Globus pallidus (tissue), 1 donor: ENCODE measurements at regions not wholly inside any gene's neighbourhood (a gene's known extent, or its start where the extent isn't known, plus 50 kb on each side); places are given as distances from the start of the nearest gene placed in this dataset.
"Not testable (repeated sequence)": the region's sequence is repeated elsewhere in the genome, so short reads cannot be mapped to it uniquely, and the experiment has no call there.

Experiments used
- DNase-seq: peaks from one replicate; pipeline ENCODE4 v3.0.0-alpha.2; 2015; ENCODE audit warnings: low spot score

- DNase-seq, result no peak
Observed at GRCh38 chr2:142757111-142757510, 120.4 kb upstream of the KYNU start.

DNA sequence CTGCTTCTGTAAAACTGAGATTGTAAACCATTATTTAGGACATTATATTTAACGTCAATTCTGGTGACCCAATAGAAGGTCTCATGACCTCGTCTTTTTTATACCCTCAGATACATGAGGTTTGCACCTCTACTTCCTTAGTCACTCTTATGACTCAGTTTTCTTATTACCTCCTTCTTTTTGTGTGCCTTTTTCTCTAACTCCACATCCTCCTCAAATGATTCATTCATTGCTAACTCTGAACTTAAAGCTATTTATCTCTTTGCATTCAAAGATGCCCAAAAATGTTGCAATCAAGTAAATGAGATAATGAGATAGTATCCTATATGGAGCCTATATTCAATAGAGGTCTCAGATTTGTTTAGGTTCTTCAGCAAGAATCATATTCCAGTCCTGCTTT lies 121.0 kb upstream of the KYNU start:
- no peak for DNase-seq

GRCh38 chr2:142755191-142755590 lies 122.3 kb upstream of the KYNU start:
- no peak for DNase-seq

GRCh38 chr2:142754182-142754581 lies 123.3 kb upstream of the KYNU start:
- no peak for DNase-seq

- DNase-seq, result no peak
Observed at GRCh38 chr2:142750858-142751257, 126.6 kb upstream of the KYNU start.

GRCh38 chr2:142748559-142749099 lies 128.8 kb upstream of the KYNU start:
- no peak for DNase-seq

- no peak for DNase-seq
Observed at GRCh38 chr2:142745691-142746090, 131.8 kb upstream of the KYNU start.

DNA sequence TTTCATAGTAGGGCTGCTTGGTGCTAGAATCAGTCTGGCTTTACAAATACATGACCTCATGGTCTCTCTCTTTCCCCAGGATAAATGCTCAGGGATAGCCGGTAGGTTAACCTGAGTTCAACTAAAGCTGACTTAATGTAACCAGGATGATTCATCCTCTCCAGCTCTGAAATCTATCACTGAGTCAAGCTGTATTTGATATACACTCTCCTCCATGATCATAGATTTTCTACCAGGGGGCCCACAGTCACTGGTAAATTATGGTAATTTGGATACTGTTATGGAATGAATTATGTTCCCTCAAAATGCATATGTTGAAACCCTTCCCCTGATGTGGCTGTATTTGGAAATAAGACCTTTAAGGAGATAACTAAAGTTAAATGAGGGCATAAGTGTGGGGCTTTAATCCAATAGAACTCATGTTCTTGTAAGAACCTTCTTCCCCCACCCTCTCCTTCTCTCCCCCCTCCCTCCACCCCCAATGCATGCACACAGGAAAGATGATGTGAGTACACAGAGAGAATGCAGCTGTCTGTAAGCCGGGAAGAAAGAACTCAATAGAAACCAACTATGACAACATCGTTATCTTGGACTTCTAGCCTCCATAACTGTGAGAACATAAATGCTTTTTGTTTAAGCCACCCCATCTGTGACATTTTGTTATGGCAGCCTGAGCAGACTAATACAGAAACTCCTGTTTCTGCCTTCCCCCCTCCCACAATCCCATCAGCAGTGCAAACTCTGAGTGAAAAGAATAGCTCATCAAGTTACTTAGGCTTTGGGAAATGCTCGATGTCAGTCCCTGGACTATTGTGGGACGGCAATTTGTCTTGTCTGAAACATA lies 134.9 kb upstream of the KYNU start:
- DNase-seq, result peak; percentile 69

- no peak for DNase-seq
Observed at GRCh38 chr2:142741764-142742269, 135.6 kb upstream of the KYNU start.

- DNase-seq, result no peak
Observed at GRCh38 chr2:142734770-142735169, 142.7 kb upstream of the KYNU start.

- no peak for DNase-seq
Observed at GRCh38 chr2:142734231-142734630, 143.2 kb upstream of the KYNU start.

GRCh38 chr2:142729814-142730213 lies 147.7 kb upstream of the KYNU start:
- not testable (repeated sequence) for DNase-seq

DNA sequence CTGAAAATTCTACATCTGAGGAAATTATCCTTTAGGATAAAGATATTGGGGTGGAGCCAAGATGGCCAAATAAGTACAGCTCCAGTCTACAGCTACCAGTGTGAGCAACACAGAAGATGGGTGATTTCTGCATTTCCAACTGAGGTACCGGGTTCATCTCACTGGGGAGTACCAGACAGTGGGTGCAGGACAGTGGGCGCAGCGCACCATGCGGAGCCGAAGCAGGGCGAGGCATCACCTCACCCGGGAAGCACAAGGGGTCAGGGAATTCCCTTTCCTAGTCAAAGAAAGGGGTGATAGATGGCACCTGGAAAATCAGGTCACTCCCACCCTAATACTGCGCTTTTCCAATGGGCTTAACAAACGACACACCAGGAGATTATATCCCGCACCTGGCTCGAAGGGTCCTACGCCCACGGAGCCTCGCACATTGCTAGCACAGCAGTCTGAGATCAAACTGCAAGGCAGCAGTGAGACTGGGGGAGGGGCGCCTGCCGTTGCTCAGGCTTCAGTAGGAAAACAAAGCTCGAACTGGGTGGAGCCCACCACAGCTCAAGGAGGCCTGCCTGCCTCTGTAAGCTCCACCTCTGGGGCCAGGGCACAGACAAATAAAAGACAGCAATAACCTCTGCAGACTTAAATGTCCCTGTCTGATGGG lies 149.5 kb upstream of the KYNU start:
- DNase-seq, result not testable (repeated sequence)

DNA sequence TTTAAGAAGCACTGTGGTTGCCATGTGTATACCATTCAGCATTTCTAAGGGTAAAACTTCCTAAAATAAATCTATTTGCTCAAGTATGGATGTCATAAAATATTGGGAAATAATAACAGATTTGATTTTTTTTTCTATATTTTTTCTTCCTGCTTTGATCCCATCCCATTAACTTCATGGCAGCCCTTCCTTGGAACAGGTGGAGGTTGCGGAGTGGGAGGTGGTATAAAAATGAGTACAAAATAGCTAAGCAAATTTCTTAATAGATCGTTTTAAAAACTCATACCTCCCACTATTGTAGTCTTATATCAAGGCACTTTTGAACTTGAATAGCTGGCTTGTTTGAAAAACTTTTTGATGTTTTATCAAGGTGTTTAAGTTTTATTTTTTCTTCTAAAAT lies 152.1 kb upstream of the KYNU start:
- no peak for DNase-seq

DNA sequence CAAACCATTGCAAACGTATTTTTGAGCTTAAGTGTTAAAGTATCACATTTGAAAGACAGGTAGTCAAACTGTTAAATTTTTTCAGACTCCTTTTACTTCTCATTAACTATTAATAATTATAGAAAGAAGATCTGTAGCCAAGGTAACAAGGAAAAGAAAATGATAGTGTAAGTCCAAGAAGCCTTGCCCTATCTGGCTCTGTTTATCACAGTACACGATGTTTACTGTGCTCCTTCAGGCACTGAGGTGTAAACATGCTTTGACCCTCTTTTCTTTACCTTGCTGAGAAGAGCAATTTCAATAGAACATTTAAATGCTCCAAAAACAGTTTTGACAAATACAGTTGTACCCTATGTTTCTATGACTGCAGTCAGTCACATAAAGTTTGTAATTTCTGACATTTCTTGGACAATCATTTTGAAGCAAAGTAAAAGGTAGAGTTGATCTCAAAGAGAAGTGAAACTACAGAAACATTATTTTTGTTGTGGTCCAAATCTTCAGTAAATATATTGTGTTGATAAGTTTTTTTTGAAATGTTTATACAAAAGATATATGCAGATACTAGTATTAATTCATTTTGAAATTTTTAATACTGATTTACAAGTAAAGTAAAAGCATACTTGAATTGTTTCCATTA lies 152.6 kb upstream of the KYNU start:
- DNase-seq, result no peak

DNA sequence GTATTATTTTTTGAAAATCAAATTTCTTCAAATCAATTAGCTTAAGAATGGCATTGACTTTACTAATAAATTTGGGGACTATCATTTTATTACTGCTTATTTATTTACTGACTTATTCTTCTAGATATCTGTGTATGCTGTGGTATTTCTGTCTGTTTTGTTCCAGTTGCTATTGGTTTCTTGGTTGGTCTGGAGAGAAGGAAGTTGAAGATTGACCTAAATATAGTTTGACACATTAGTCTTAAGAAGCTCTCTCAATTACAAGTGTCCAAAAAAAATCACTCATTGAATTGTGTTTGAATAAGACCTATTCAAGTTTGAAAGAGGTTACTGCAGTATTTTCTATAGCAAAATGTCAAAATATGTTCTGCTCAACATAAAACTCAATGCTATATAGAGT lies 153.3 kb upstream of the KYNU start:
- DNase-seq, result no peak

DNA sequence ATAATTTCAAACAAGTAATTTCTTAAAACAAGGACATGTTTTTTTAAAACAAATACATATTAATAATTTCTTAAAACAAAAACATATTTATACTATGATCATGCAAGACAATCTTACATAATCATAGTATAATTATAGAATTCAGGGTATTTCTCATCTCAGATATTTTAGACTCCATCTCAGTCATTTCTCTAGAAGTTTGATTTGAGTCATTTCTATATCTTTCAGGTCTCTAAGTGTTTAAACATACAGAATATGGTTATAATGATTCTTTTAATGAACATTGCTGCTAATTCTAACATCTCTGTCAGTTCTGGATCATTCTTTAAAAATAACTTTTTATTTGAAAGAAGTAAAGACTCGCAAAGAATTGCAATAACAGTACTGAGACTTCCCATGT lies 154.2 kb upstream of the KYNU start:
- DNase-seq, result no peak

DNA sequence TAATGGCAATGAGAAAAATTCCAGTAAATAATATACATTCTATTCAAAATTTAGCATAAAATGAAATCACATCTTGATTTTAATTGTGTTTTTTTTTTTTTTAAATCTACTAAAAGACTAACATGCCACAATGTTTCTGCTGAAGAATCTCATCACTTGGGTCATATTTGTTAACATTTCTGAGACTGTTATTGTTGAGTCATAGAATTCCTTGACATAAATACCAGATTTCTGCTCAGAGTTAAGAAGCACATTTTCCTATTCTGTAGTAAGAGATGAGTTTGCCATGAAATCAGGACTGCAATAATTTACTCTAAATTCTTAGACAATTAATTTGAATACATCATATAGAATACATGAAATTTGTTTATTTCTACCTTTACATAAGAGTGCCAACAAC lies 154.9 kb upstream of the KYNU start:
- no peak for DNase-seq

DNA sequence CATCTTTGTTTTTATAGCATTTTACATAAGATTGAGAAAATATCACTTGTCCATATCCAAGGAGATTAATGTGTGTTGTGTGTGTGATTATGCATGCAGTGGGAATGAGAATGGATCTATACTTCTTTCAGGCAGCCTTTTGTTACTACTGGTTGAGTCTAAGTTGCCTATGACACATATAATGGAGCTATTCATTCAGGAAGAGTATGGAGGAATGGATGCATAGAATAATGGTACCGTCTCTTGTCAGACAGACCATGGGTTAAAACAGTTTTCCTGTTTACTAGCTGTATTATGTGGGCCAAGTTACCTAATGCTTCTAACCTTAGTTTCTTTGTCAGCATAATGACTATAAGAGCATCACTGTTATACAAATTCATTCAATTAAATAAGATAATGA lies 155.4 kb upstream of the KYNU start:
- DNase-seq, result no peak

GRCh38 chr2:142721015-142721414 lies 156.4 kb upstream of the KYNU start:
- no peak for DNase-seq

DNA sequence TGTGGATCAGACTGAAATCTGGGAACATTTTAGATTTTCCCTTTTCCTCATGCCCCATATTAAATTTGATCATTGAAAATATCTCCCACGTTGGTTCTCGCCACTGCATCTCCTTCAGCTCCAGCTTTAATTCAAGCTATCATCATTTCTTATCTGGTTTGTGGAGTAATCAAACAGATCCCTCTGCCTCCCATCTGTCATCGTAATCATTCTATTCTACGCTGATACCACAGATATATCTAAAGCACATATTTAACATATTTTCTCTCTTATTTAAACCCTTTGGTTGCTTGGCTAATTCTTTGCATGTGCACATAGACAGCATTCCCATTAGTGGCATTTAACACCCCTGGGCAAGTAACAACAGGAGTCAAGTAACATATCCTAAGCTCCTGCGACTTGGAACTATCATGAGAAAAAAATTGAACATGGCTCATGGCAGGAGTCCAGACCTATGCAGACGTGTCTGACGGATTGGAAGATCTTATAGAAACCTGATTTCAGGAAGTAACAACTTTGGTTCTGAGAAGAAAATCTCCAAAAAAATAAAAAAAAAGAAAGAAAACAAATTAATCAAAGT lies 158.8 kb upstream of the KYNU start:
- no peak for DNase-seq
